WTC11 (cell line): ENCODE measurements at regions not wholly inside any gene's neighbourhood (a gene's known extent, or its start where the extent isn't known, plus 50 kb on each side); places are given as distances from the start of the nearest gene placed in this dataset.

Experiments used
- ATF3 ChIP-seq: sonication (generic); formaldehyde crosslinking; conservative IDR thresholded peaks from 2 replicates; pipeline ENCODE4 v1.8.1; 2022; ENCODE audit warnings: mild to moderate bottlenecking, missing genetic modification reagents
- ZNF121 ChIP-seq: sonication (generic); formaldehyde crosslinking; IDR thresholded peaks from 2 replicates; pipeline ENCODE4 v1.8.0; 2023; ENCODE audit warnings: missing genetic modification reagents
- ZNF263 ChIP-seq: sonication (generic); formaldehyde crosslinking; IDR thresholded peaks from 2 replicates; pipeline ENCODE4 v1.8.1; 2022; ENCODE audit warnings: low read depth, mild to moderate bottlenecking, moderate library complexity, missing genetic modification reagents

GRCh38 chr9:28648723-28649122 is 1075.4 kb upstream of the C9orf72 start:
- TF ChIP-seq ZNF121 (CRISPR knock-in tag) (no peak), ZNF263 (CRISPR knock-in tag) (no peak), ATF3 (CRISPR knock-in tag) (no peak)
